Activated CD8-positive, alpha-beta memory T cell treated with anti-CD3 and anti-CD28 coated beads for 48 hours (primary cell): ENCODE measurements at regions not wholly inside any gene's neighbourhood (a gene's known extent, or its start where the extent isn't known, plus 50 kb on each side); places are given as distances from the start of the nearest gene placed in this dataset.

Source experiments
- DNase-seq, 3 experiments: peaks; one replicate each; pipeline ENCODE4 v3.0.0-alpha.2; 2020; ENCODE audit warnings: low read depth in 2 of 3, low spot score in 2 of 3

- DNase-seq, result no peak
Observed at GRCh38 chr9:80188579-80188978, 616.8 kb downstream of the TLE4 start.

GRCh38 chr9:80185112-80185738, 613.5 kb downstream of the TLE4 start:
- DNase-seq, result no peak

GRCh38 chr9:80177949-80178480, 606.2 kb downstream of the TLE4 start:
- DNase-seq, result no peak

GRCh38 chr9:80175286-80176150, 603.8 kb downstream of the TLE4 start:
- DNase-seq, result no peak

- no peak for DNase-seq
Observed at GRCh38 chr9:80163889-80164288, 592.1 kb downstream of the TLE4 start.

GRCh38 chr9:80158554-80159170, 586.9 kb downstream of the TLE4 start:
- no peak for DNase-seq

GRCh38 chr9:80158131-80158530, 586.4 kb downstream of the TLE4 start:
- no peak for DNase-seq

GRCh38 chr9:80157561-80157983, 585.8 kb downstream of the TLE4 start:
- DNase-seq, result no peak

GRCh38 chr9:80156756-80157472, 585.1 kb downstream of the TLE4 start:
- DNase-seq, result no peak

- DNase-seq, result no peak
Observed at GRCh38 chr9:80156262-80156661, 584.5 kb downstream of the TLE4 start.

GRCh38 chr9:80147866-80148265, 576.1 kb downstream of the TLE4 start:
- DNase-seq, result no peak

- no peak for DNase-seq
Observed at GRCh38 chr9:80146466-80146865, 574.7 kb downstream of the TLE4 start.

- DNase-seq, result no peak
Observed at GRCh38 chr9:80144856-80145255, 573.1 kb downstream of the TLE4 start.

GRCh38 chr9:80144406-80144805, 572.6 kb downstream of the TLE4 start:
- DNase-seq, result no peak

GRCh38 chr9:80143899-80144298, 572.1 kb downstream of the TLE4 start:
- no peak for DNase-seq

- no peak for DNase-seq
Observed at GRCh38 chr9:80134487-80134886, 562.7 kb downstream of the TLE4 start.

- DNase-seq, result no peak
Observed at GRCh38 chr9:80131627-80132026, 559.9 kb downstream of the TLE4 start.

- DNase-seq, result no peak
Observed at GRCh38 chr9:80127920-80128319, 556.2 kb downstream of the TLE4 start.

GRCh38 chr9:80125731-80126264, 554.0 kb downstream of the TLE4 start:
- DNase-seq, result no peak

GRCh38 chr9:80117031-80117430, 545.3 kb downstream of the TLE4 start:
- no peak for DNase-seq

- DNase-seq, result no peak
Observed at GRCh38 chr9:80114241-80114640, 542.5 kb downstream of the TLE4 start.
